IPS DF 4.7 (cell line): ENCODE measurements at regions not wholly inside any gene's neighbourhood (a gene's known extent, or its start where the extent isn't known, plus 50 kb on each side); places are given as distances from the start of the nearest gene placed in this dataset.

Experiments used
- DNase-seq: peaks from one replicate; pipeline ENCODE4 v3.0.0-alpha.2; 2013; ENCODE audit warnings: low spot score; ENCODE audit errors: extremely low read depth

DNA sequence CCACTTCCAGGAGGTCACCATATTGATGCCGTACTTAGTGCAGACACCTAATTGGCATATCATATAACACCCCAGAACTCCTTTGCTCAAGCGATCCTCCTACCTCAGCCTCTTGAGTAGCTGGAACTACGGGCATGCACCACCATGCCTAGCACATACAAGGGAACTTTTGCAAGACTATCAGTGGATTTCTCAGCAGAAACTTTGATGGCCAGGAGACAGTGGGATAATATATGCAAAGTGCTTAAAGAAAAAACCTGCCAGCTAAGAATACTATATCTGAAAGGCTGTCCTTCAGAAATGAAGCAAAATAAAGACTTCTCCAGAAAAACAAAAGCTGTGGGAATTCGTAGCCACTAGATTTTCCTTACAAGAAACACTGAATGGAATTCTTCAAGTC lies 387.1 kb downstream of the DHX35 start:
- no peak for DNase-seq

GRCh38 chr20:39347626-39348025 lies 385.5 kb downstream of the DHX35 start:
- no peak for DNase-seq

DNA sequence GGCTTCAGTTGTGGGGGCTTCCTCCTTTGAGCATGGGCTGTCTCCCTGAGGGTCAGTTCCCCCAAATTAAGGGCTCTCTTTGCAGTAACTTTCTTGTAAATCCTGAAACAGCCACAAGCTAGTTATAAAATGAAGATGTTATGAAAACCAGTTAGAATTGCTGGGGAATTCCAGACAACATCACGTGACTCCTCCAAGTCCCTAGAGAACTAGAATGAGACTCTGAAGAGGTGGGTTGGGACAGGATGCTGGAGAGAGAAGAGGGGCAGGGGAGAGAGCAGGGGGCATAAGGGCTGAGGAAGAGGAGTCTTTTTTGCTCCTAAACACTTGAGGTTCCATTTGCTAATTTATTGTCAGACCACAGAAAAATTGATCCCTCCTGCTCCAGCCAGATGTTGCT lies 380.3 kb downstream of the DHX35 start:
- no peak for DNase-seq

DNA sequence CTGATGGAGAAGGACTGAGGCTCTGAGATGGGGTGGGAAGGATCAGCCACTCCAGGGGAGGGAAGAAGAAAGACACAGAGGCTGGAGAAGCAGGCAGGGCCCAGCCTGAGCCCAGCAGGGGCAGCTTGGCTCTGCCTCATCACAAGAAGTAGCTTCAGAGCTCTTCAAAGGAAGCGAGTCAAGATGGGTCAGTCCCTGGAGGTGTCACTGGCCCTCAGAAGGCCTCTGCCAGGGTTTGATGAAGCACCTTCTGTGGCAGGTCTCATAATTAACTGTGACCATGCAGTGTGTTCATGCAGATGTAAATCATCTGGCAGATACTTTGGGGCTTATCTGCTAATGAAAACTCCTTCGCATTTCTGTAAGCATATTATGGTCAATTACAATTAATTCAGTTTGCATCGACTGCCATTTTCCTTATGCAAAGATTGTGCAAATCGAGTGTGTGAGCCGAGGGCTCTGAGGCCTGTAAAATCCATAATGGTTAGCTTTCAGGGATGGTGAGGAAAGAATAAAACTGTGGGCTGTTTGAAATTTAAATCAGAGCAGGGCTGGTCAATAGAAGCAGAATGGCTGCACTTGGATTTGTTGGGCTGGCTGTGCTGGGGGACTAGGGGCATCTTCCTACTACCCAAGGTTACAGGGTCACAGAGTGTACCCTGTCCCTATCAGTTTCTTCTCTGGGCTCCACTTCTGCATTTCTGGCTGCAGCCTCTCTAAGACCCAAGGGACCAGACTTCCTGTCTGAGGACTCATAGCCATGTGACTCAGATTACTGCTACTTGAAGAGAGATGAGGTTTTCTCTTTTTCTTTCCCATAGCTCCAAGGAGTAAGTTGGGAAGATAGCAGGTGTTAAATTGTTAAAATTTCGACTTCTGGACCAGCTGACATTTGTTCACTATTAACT lies 376.6 kb downstream of the DHX35 start:
- no peak for DNase-seq

- DNase-seq = no peak
These were observed 371.1 kb downstream of the DHX35 start for GRCh38 chr20:39333211-39333610.

- no peak for DNase-seq
These were observed 366.2 kb downstream of the DHX35 start for GRCh38 chr20:39328347-39328746.

GRCh38 chr20:39326050-39326449 lies 363.9 kb downstream of the DHX35 start:
- DNase-seq = no peak

GRCh38 chr20:39318911-39319310 lies 356.8 kb downstream of the DHX35 start:
- no peak for DNase-seq

GRCh38 chr20:39312676-39313075 lies 350.5 kb downstream of the DHX35 start:
- no peak for DNase-seq

GRCh38 chr20:39311851-39312506 lies 349.8 kb downstream of the DHX35 start:
- no peak for DNase-seq

GRCh38 chr20:39310363-39310995 lies 348.3 kb downstream of the DHX35 start:
- DNase-seq = no peak

DNA sequence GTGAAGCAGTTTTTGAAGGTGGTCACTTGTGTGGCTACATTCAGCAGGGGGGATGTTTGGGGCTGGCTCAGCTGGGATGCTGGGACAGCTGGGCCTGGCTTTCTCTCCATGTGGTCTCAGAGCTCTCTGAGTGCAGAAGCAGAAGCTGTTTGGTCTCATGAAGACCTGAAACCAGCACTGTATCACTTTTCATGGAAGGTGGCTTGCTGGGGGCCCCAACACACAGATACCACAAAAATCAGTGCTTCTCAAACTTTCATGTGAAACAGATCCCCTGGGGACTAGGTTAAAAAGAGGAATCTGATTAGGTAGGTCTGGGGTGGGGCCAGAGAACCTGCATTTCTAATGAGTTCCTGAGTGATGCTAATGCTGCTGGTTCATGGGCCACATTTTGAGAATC lies 347.3 kb downstream of the DHX35 start:
- DNase-seq = no peak

GRCh38 chr20:39302312-39302711 lies 340.2 kb downstream of the DHX35 start:
- DNase-seq = no peak

GRCh38 chr20:39299783-39300182 lies 337.6 kb downstream of the DHX35 start:
- DNase-seq = no peak

DNA sequence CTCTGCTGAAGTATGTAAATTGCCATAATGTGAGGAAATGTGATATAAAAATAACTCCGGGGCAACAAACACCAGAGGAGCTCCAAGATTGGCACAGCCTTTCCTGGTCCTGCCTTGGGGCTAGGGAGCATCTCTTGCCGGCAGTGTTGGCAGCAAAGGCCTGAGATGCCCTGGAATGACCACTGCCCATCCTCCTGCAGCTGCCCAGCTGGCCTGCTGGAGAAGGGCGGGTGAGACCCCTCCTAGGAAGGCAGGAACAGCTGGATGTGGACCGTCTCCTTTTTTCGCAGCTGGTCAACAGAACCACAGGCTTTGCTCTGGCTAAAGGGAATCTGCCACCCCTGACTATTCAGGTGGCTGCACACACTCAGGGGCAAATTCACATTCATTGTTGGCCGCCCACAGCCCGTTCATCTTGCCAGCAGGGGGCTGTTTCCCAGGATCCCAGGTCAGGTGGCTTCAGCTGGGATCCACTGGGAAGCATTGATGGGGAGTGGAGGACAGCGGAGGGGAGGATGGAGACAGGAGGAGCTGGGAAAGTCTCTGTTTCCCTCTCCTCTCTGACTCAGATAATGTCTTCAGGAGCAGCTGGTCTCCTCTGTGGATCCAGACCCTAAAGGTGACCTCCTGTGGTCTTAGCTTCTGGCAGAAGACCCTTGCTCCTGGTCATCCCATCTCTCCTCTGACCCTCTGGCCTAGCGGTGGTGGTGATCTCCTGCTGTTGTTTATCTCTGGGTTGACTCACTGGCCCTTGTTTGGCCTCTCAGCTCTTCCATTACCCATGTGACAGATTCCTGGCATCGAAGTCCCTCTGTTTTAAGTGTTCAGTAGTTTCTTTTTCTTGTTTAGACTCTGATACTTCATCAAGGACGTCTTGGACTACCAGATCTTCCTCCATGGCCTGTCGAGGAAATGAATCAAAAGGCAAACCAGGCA lies 336.7 kb downstream of the DHX35 start:
- no peak for DNase-seq

DNA sequence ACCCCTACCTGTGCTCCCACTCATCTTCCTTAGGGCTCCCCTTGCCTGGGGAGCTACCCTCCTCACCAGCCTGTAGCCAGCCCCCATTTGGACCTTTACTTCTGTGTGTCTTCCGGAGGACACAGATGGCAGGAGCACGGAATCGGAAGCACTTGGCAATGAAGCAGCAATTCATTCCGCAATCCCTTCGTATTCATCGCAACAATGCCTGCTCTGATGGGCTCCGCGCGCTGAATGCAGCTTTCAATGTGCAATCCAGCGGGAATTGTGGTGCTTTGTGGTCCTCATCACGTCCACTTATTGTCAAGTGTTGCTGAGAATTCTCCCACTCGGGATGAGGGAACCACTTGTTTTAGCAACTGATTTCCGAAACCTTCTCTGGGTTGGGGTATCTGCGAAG lies 336.0 kb downstream of the DHX35 start:
- no peak for DNase-seq

DNA sequence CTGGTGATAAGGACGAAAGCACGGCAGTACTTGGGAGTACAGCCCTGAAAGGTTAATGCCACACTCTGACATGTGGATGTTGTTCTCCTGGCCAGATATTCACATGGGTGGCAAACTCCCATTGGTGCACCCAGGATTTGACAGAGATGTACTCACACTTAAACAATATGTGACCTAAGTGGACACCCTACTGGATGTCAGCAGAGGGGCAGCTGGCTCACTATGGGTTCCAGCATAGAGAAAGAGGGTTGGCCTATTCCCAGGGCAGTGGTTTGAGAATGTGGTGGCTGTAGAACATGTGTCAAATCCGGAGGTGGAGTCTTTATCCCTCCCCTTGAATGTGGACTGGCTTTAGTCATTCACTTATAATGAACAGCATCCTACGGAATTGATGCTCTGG lies 333.2 kb downstream of the DHX35 start:
- no peak for DNase-seq

- no peak for DNase-seq
These were observed 332.1 kb downstream of the DHX35 start for GRCh38 chr20:39294137-39294725.

GRCh38 chr20:39292193-39292736 lies 330.1 kb downstream of the DHX35 start:
- DNase-seq = no peak

- DNase-seq = no peak
These were observed 329.2 kb downstream of the DHX35 start for GRCh38 chr20:39291301-39291700.

DNA sequence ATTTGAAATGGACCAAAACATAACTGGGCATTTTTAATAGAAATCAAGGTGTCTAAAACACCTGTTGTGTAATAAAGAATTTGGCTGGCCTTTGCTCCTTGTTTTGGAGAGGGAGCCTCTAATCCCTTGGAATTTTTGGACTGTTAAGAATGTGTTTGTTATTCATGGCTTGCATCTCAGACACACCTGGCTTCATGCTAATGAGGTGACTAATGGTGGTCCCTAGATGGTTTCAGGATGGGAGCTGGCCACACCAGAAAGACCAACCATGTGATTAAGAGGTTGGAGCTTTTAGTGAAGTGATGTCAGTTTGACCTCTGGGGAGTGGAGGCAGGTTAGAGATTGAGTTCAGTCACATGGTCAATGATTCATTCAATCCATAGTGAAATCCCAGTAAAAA lies 328.4 kb downstream of the DHX35 start:
- DNase-seq = no peak
